ENCODE measurements at regions not wholly inside any gene's neighbourhood (a gene's known extent, or its start where the extent isn't known, plus 50 kb on each side); places are given as distances from the start of the nearest gene placed in this dataset.

- no peak for TF ChIP-seq CTCF (IDR thresholded peaks at IDR 0.05)
- no peak for TF ChIP-seq POLR2A (IDR thresholded peaks at IDR 0.05)
Observed at GRCh38 chr18:51429644-51430043, 232.2 kb upstream of the MEX3C start.
